ENCODE measurements at regions not wholly inside any gene's neighbourhood (a gene's known extent, or its start where the extent isn't known, plus 50 kb on each side); places are given as distances from the start of the nearest gene placed in this dataset.

- no peaks in the 10 kb centered on the region for H3K27me3 ChIP-seq
- intact Hi-C loops (cut with DNase I): no loop called here
Measured at GRCh38 chr14:29370024-29370423, 557.6 kb downstream of the PRKD1 start.

GRCh38 chr14:29376237-29376636 lies 551.4 kb downstream of the PRKD1 start:
- intact Hi-C loops (cut with DNase I): no loop called here
- DNase-seq: no peak

More at GRCh38 chr14:29370024-29370423, 557.6 kb downstream of the PRKD1 start:
- no peak overlapping the region for H3K27ac ChIP-seq
- no peaks in the 10 kb centered on the region for H3K4me1 ChIP-seq
- no peak for TF ChIP-seq CTCF (IDR thresholded peaks at IDR 0.05)
- DNase-seq (no peak), ATAC-seq (no peak)
- no peaks in the 10 kb centered on the region for H3K36me3 ChIP-seq
- H3K9me3 ChIP-seq: no peaks in the 10 kb centered on the region
- no peak overlapping the region for H3K4me3 ChIP-seq

GRCh38 chr14:29380826-29381225 lies 546.8 kb downstream of the PRKD1 start:
- H3K4me1 ChIP-seq: no peaks in the 10 kb centered on the region
- no peak overlapping the region for H3K4me3 ChIP-seq
- DNase-seq: no peak
- H3K27me3 ChIP-seq: no peaks in the 10 kb centered on the region
- no peak for TF ChIP-seq CTCF (IDR thresholded peaks at IDR 0.05)
- intact Hi-C loops (cut with DNase I): no loop called here
- H3K36me3 ChIP-seq: no peaks in the 10 kb centered on the region
- no peak overlapping the region for H3K27ac ChIP-seq
- H3K9me3 ChIP-seq: no peaks in the 10 kb centered on the region
- no peak for ATAC-seq

More at GRCh38 chr14:29376237-29376636, 551.4 kb downstream of the PRKD1 start:
- no peaks in the 10 kb centered on the region for H3K36me3 ChIP-seq
- no peaks in the 10 kb centered on the region for H3K4me1 ChIP-seq
- H3K27ac ChIP-seq: no peak overlapping the region
- H3K4me3 ChIP-seq: no peak overlapping the region
- no peak for ATAC-seq
- H3K9me3 ChIP-seq: no peaks in the 10 kb centered on the region
- no peak for TF ChIP-seq CTCF (IDR thresholded peaks at IDR 0.05)
- no peaks in the 10 kb centered on the region for H3K27me3 ChIP-seq

GRCh38 chr14:29388571-29388970 lies 539.1 kb downstream of the PRKD1 start:
- H3K36me3 ChIP-seq: no peaks in the 10 kb centered on the region
- no peak for DNase-seq
- H3K27ac ChIP-seq: no peak overlapping the region
- ATAC-seq: no peak
- intact Hi-C loops (cut with DNase I): no loop called here
- peaks cover 0 to 7% of the 10 kb centered on the region in 2 donors for H3K27me3 ChIP-seq
- no peaks in the 10 kb centered on the region for H3K9me3 ChIP-seq
- H3K4me3 ChIP-seq: no peak overlapping the region
- H3K4me1 ChIP-seq: no peaks in the 10 kb centered on the region
- no peak for TF ChIP-seq CTCF (IDR thresholded peaks at IDR 0.05)

GRCh38 chr14:29390081-29390832 lies 537.4 kb downstream of the PRKD1 start:
- no peaks in the 10 kb centered on the region for H3K9me3 ChIP-seq
- no peak overlapping the region for H3K4me3 ChIP-seq
- no peak for TF ChIP-seq CTCF (IDR thresholded peaks at IDR 0.05)
- ATAC-seq (no peak), DNase-seq (no peak)
- intact Hi-C loops (cut with DNase I): no loop called here
- H3K27me3 ChIP-seq: peaks cover 0 to 7% of the 10 kb centered on the region in 2 donors
- H3K4me1 ChIP-seq: no peaks in the 10 kb centered on the region
- H3K27ac ChIP-seq: no peak overlapping the region
- no peaks in the 10 kb centered on the region for H3K36me3 ChIP-seq

All from left lung (tissue), 4 donors.